Kidney capillary endothelial cell (primary cell): ENCODE measurements at regions not wholly inside any gene's neighbourhood (a gene's known extent, or its start where the extent isn't known, plus 50 kb on each side); places are given as distances from the start of the nearest gene placed in this dataset.
"Not testable (repeated sequence)": the region's sequence is repeated elsewhere in the genome, so short reads cannot be mapped to it uniquely, and the experiment has no call there.

Experiments
- DNase-seq: peaks from one replicate; pipeline ENCODE4 v3.0.0-alpha.2; 2018; ENCODE audit warnings: low spot score

DNA sequence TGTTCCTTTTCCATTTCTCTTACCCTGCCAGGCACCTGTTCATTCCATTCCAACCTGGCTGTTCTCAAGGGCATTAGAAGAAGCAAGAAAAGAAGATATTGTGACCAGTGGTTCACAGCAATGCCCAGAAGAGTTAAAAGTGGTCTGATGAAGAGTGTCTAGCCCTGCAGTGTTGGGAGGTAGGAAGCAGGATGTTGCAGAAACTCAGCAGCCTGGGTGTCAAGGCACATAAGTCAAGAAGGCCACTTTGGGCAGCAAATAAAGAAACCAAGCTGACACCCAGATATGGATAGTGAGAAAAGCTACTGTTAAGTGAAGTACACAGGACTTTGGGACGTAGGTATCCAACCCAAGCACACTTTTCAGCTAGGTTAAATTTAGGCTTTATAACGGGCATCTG, 199.9 kb upstream of the SATB1 start:
- no peak for DNase-seq

GRCh38 chr3:18623220-18623619, 198.1 kb upstream of the SATB1 start:
- no peak for DNase-seq

DNA sequence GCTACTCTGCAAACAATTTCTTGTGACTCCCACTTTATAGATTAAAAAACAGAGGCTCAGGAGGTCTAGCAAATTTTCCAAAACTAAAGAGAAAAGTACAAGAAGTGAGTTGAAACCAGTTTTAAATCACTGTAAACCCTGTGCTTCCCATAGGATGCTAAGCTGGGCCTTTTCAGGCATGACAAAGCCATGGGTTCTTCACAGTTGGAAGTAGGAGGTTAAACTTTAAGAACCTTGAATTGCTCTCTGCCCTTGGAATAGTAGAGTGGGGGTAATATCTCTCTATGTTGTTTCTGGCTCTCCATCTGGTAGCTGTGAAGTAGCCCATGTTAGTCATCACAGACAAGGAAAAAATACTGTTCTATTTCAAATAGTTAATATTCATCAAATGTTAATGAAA, 193.6 kb upstream of the SATB1 start:
- no peak for DNase-seq

DNA sequence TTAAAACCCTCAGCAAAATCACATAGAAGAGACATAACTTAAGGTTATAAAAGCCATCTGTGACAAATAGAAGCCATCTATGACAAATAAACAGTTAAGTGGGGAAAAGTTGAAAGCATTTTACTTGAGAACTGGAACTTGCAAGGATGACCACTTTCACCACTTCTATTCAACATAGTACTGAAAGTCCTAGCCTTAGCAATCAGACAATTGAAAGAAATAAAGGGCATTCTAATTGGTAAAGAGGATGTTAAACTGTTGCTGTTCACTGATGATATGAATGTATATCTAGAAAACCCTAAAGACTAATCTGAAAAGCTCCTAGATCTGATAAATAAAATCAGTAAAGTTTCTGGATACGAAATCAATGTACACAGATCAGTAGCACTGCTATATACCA, 186.9 kb upstream of the SATB1 start:
- no peak for DNase-seq

GRCh38 chr3:18609187-18609586, 184.0 kb upstream of the SATB1 start:
- DNase-seq, result no peak

DNA sequence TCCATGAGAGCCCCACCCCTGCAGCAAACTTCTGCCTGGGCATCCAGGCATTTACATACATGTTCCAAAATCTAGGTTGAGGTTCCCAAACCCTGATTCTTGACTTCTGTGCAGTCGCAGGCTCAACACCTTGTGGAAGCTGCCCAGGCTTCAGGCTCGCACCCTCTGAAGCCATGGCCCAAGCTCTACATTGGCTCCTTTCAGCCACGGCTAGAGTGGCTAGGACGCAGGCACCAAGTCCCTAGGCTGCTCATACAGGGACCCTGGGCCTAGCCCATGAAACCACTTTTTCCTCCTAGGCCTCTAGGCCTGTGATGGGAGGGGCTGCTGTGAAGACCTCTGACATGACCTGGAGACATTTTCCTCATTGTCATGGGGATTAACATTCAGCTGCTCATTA, 172.8 kb upstream of the SATB1 start:
- DNase-seq, result no peak

GRCh38 chr3:18593231-18593630, 168.1 kb upstream of the SATB1 start:
- DNase-seq, result no peak

DNA sequence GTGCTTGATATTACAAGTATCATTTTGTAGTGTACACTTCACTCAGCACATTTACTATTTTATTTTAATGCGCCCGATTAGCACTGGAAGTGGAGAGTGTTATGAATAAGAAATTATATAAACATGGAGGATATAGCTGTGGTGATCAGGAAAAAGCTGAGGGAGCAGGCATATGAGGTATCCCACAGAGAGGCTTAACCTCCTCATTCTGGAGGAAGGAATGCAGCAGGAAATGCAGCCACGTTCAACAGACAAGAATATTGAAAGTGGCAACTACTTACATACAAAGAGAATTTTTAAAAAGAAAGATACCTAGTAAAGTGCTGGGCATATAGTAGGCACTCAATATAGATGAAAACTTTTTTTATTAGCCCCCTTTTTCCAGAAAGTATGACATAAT, 166.0 kb upstream of the SATB1 start:
- DNase-seq, result no peak

GRCh38 chr3:18586076-18586475, 160.9 kb upstream of the SATB1 start:
- no peak for DNase-seq

- no peak for DNase-seq
These were observed 160.1 kb upstream of the SATB1 start for GRCh38 chr3:18585004-18585968.

GRCh38 chr3:18580268-18580667, 155.1 kb upstream of the SATB1 start:
- DNase-seq, result no peak

DNA sequence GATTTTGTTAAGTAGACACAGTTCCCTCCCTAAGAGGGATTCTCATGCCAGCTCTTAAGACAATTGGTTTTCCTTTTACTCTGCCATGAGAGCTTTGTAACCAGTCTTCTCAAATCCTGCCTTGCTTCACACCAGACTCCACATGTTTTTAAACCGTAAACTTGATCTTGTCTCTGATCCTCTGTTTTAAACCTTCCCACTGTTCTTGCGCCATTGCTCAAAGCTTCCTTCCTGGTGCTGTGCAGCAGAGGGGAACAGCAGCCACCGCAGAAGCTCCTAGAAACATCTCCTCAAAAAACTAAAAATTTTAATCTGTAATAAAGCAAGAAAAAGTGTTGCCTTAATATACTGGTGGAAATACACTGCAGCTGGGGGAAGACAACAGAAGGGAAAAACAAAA, 154.5 kb upstream of the SATB1 start:
- no peak for DNase-seq

DNA sequence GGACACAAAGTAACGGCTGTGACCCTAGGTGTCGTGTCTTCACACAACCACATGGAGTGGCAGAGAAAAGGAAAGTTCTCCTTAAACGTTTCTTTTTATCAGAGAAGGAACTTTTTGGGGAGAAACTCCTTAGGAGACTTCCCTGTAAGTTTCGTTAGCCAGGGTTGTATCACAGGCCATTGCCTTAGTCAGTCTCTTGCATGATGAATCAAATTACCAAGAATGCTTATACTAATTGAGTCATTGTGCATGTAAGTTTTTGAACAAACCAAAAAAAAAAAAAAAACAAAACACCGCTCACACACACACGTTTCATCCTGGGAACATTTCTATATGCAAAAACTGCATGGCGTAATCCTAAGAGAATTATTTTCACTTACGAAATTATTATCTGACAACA, 150.4 kb upstream of the SATB1 start:
- DNase-seq, result no peak

- DNase-seq, result no peak
These were observed 147.7 kb upstream of the SATB1 start for GRCh38 chr3:18572809-18573208.

DNA sequence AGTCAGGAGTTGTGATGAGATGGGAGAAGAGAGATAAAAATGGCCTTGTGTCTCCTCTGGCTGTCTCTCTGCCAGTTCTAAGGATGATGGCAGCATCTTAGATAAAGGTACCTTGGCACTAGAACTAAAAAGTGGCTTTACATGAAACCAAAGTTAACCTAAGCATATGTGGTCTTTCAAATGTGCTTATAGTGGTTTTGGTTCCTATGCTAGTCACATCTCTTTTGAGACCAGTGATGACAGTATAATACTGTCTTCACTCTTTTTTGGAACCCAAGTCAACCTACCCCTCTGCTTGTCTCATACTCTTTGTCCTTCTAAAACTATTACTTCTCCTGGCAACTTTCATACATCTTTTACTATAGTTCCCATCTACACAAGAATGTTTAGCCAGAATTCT, 142.2 kb upstream of the SATB1 start:
- DNase-seq, result no peak

DNA sequence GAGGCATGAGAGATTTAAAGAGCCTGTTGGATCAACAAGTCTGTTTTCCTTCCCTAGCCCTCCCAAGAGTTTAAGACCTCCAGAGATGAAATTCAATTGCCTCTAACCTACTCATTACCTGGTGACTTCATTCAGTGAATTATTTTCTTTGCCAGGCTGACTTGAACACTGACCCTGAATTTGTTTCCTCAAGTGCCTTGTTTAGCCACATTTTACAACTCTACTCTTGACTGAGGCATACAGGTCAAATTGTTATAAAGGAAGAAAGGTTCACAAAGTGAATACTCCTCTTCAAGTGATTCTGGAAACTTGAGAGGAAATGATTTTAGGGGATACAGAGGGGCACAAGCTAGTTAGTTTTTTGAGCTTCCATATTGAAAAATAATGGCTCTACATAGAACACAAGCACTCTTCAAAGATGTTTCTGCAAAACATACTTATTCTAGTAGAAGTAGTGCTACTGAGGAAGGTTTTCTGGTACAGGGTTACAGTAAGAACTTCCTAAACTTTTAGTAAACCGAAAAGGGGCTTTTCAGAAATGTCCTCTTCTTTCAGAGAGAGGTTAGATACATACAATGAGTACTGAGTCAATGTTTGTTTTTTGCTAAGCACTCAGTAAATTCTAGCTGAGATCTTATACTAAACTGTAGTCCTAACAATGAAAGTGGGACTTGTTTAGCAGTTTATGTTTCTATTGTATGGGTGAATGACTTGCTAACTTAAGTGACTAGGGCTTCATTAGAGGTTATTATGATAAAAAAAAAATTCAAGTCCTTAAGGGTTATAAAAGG, 137.4 kb upstream of the SATB1 start:
- DNase-seq, result no peak

DNA sequence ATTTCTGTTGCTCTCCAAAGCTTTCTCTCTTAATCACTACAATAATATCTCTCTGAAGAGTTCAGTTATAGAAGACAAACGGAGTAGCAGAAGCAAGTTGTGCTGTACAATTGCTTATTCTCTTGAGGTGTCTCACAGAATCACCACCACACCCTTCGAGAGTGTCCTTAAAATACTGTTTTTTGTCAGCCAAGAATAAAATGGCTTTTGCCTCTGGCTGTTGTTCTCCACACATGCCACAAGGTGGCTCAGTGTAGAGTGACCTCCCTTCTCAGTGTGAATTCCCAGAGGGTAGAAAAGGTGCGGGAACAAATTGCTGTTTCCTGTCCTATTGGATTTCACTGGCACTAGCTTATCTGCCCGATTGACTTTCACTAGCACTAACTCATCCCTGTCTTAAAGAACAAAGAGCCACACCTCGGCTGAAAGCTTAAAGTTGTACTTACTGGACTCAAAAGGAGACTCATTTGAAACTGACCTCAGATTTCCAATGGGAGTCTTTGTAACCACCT, 134.2 kb upstream of the SATB1 start:
- DNase-seq, result peak; percentile 13

- no peak for DNase-seq
These were observed 133.4 kb upstream of the SATB1 start for GRCh38 chr3:18558507-18558906.

GRCh38 chr3:18557216-18557615, 132.1 kb upstream of the SATB1 start:
- no peak for DNase-seq

DNA sequence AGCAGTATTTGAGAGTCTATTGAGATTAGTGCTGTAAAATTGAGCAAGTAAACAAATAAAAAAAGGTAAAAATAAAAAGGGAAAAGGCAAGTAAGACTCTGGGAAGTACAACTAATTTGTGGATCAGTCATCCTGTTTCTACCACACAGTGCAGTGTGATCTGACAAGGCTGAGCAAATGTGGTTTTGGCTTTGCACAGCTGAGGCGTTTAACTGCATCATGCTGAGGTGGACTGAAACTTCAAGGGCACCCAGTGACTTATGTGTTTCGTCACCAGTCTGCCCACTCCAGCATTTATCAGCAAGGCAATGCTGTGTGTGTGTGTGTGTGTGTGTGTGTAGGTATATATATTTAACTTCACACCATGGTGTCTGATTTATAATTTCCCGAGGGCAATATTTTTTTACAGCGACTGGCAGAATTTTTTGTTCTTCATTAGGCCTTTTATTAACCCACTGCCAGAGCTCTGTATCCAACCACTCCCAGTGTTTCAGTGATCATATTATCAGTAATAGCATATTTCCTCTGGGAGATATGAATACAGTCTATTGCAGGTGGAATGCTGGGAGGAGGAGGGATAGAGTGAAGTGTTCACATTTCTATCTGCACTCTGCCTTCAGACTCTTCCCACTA, 131.5 kb upstream of the SATB1 start:
- DNase-seq, result no peak

- no peak for DNase-seq
These were observed 130.9 kb upstream of the SATB1 start for GRCh38 chr3:18556001-18556408.

GRCh38 chr3:18552579-18553105, 127.5 kb upstream of the SATB1 start:
- DNase-seq, result not testable (repeated sequence)
